GM12874 (cell line): ENCODE measurements at regions not wholly inside any gene's neighbourhood (a gene's known extent, or its start where the extent isn't known, plus 50 kb on each side); places are given as distances from the start of the nearest gene placed in this dataset.

ENCODE experiments used
- TF ChIP-seq, protein P1 (sequence below): IDR thresholded peaks from 2 replicates; pipeline ENCODE4 v1.5.1; 2011; ENCODE audit warnings: low read depth, mild to moderate bottlenecking, control low read depth, low read length, moderate library complexity; ENCODE audit not compliant: insufficient read depth

DNA sequence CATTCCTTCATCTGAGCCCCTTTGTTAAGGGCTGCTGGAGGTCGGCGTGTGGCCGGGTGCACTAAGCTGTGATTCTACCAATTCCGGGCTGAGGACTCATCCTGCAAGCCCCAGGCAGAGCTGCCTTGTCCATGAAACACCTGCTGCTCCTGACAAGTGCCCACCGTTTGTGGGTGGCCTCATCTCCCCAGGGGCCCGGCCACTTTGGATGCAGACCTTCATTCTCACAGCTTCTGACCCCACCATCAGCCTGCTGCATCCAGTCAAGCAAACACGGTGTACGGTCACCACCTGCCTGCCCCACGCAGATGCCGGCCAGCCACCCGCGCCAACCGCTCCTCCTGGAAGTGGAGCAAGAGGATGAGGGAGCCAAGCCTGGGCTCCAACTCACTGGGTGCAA is 382.7 kb downstream of the THBS2 start:
- TF ChIP-seq, protein P1, sequence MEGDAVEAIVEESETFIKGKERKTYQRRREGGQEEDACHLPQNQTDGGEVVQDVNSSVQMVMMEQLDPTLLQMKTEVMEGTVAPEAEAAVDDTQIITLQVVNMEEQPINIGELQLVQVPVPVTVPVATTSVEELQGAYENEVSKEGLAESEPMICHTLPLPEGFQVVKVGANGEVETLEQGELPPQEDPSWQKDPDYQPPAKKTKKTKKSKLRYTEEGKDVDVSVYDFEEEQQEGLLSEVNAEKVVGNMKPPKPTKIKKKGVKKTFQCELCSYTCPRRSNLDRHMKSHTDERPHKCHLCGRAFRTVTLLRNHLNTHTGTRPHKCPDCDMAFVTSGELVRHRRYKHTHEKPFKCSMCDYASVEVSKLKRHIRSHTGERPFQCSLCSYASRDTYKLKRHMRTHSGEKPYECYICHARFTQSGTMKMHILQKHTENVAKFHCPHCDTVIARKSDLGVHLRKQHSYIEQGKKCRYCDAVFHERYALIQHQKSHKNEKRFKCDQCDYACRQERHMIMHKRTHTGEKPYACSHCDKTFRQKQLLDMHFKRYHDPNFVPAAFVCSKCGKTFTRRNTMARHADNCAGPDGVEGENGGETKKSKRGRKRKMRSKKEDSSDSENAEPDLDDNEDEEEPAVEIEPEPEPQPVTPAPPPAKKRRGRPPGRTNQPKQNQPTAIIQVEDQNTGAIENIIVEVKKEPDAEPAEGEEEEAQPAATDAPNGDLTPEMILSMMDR = no peak

DNA sequence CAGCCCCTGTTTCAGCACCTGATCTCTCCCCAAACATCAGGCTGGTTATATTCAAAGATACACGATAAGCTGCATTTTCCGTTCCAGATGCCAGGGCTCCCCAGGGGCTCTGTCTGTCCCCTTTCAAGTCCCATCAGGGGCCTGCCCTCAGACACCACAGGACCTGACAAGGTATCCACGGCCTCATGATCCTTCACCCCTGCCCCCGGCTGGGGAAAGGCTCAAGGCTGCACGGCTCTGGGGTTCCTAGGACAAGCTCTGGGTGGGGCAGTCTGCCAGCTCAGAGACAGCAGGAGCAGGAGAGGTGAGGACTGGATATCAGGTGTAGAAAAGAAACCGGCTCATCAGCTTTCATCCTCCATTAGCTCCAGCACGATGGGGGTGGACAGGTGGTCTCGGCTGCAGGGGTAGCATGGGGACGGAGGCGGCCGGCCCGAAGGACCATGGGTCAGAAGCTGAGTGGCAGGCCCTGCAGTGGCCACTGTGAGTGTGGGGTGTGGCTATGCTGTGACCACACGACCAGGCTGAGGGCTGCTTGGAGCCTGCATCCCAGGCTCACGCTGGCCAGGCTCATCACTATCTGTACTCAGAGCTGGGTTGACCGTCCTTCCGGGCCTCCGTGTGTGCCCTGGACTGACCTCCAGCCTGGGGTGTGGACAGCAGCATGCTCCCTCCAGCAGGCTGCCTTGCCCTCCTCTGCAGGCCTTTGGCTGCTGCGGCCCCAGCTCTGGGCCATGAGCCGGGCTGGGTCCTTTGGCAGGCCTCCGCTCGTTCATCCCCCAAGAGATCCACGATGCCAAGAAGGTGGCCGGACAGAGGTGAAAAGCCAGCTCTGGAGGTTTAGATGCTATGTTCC is 386.2 kb downstream of the THBS2 start:
- TF ChIP-seq, protein P1 = no peak

DNA sequence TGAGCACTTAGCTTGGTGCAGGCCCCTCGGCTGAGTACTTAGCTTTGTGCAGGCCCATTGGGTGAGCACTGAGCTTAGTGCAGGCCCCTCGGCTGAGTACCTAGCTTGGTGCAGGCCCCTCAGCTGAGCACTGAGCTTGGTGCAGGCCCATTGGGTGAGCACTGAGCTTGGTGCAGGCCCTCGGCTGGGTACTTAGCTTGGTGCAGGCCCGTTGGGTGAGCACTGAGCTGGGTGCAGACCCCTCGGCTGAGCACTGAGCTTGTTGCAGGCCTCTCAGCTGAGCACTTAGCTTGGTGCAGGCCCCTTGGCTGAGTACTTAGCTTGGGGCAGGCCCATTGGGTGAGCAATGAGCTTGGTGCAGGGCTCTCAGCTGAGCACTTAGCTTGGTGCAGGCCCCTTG is 387.1 kb downstream of the THBS2 start:
- TF ChIP-seq, protein P1 = no peak

DNA sequence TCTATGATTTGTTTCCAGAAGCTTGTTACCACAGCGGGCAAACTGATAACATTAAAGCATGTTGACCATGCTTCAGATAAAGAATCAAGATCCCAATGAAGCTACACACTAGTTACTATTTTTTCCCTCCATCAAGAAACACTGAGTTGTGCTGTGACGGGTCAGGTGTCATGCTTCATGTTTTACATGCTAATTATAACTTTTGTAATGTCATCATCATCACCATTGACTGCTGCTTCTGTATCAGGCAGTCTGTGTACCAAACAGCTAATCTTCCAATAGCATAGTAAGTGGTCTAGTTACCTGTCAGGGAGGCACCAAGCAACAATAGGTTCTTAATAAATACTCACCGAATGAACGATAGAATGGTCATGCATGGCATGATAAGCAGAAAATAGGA is 388.1 kb downstream of the THBS2 start:
- TF ChIP-seq, protein P1 = no peak

DNA sequence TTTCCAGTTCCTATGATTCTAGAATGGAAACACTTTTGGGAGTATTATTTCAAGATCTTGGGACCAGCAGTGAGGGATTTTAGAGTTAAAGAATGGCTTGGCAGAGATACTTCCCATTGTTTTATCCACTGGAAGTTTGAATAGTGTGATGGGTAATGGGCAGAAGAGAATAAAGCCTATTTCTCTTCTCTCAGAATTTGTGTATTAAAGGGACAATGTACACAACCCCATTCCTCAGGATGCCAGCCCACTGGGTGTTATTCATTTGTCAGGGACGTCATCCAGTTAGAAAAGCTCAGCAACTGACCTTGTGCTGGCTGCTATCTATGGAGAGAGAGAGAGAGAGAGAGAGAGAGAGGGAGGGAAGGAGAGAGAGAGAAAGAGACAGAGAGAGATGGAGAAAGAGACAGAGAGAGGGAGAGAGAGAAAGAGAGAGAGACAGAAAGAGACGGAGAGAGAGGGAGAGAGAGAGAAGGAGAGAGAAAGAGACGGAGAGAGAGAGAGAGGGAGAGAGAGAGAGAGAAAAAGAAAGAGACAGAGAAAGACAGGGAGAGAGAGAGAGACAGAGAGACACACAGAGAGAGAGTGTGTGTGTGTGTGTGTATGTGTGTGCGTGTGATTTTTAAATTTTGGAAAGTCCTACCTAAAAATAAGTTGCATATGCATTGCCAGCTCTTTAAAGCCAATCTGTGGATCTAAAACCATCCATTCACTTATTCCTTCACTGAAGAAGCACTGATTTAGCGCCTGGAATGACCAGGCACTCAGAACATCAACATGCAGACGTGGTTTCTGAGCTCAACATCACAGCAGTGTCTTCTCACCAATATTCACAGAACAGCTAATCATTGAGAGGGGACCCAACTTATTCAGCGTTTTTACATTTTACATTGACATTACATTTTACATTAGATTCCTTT is 388.8 kb downstream of the THBS2 start:
- TF ChIP-seq, protein P1 = no peak

DNA sequence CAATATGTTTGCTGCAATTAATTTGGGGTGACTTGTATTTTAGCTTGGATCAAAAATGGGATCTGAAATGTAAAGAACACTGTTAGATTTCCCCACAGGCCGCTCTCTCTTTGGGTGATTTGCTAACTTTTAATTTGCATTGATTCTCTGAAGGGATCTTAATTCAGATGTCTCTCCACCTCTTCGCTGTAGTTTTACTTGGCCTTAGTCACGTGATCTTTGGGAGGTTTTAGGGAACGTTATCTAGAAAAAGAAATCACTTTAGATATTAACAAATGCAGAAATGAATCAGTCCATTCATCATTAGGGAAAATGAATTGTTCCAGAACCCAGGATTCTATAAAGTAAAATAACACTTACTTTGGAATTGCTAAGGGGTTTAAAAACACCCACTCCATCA is 390.2 kb downstream of the THBS2 start:
- TF ChIP-seq, protein P1 = no peak

DNA sequence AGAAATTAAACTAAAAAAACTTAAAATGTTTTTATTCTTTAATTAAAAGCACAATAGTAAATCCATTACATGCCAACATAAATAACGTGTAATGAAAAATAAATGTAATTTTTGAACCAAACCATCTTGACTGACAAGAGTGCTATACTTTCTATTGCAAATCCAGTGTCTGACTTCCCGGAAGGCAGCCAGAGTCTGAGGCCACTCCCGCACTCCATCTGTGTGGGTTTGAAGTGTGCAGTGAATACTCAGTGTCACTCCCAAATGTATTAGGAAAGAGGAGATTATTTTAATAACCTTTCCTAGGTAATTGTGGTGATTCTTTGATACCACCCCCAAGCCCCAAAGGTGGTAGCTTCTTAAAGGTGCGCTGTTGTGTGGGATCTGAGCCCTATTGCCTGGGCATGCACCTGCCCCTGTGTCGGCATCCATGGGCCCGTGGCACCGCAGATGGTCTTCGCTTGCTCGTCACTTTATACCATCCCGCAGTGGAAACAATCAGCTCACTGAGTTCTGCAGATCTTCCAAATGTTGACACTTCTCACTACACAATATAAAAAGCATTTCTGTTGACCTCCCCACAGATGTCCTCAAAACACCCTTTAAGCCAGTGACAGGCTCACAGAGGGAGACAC is 391.2 kb downstream of the THBS2 start:
- TF ChIP-seq, protein P1 = no peak
